Cardiac muscle cell (in vitro differentiated cells and primary cell): ENCODE measurements at regions not wholly inside any gene's neighbourhood (a gene's known extent, or its start where the extent isn't known, plus 50 kb on each side); places are given as distances from the start of the nearest gene placed in this dataset.
"Not testable (repeated sequence)": the region's sequence is repeated elsewhere in the genome, so short reads cannot be mapped to it uniquely, and the experiment has no call there.

Source experiments
- DNase-seq, 2 donors: peaks; one replicate each; pipeline versions ENCODE4 v3.0.0 to v3.0.0-alpha.2; 2010 to 2017; ENCODE audit warnings: low read depth in 1 of 2, low spot score in 1 of 2
- H3K27ac ChIP-seq: fragments of 200-600 bp; sonication (generic); 2 replicates; pipeline ENCODE4 v1.5.1; 2016
- H3K27me3 ChIP-seq: fragments of 200-600 bp; sonication (generic); 2 replicates; pipeline ENCODE4 v1.6.0; 2016; ENCODE audit warnings: control low read depth
- H3K36me3 ChIP-seq: fragments of 200-600 bp; sonication (generic); 2 replicates; pipeline ENCODE4 v1.5.1; 2016; ENCODE audit warnings: control low read depth
- H3K4me1 ChIP-seq: fragments of 200-600 bp; sonication (generic); 2 replicates; pipeline ENCODE4 v1.8.1; 2017; ENCODE audit warnings: low read depth, mild to moderate bottlenecking, mixed run types
- H3K4me3 ChIP-seq: fragments of 200-600 bp; sonication (generic); 2 replicates; pipeline ENCODE4 v1.5.1; 2016; ENCODE audit warnings: mild to moderate bottlenecking
- H3K9me3 ChIP-seq: fragments of 200-600 bp; sonication (generic); 2 replicates; pipeline ENCODE4 v1.5.1; 2017; ENCODE audit warnings: low read depth, mild to moderate bottlenecking, control low read depth
- TF ChIP-seq, protein P1 (sequence below): IDR thresholded peaks from 2 replicates; pipeline ENCODE4 v1.5.1; 2012; ENCODE audit warnings: low read depth, mild to moderate bottlenecking, low read length

DNA sequence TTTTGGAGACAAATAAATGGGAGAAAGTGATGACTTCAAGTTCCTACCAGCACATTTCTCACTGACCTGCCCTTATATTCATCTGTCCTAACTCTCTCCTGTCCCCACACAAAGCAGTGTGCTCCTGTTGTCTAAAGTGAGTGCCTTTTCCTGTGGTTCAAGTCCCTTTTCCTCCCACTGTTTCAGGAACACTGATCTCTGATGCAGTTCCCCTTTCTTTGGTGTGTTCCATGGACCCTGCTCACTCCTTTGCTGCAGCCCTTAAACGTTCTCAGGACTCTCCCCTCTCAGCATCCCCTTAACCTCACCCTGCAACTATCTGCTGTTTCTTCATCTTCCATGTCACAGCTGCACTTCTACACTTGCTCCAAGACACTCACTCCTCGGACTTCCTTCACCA, 195.8 kb upstream of the ETV3 start:
- no peaks in the 10 kb centered on the region for H3K9me3 ChIP-seq
- H3K27me3 ChIP-seq: no peaks in the 10 kb centered on the region
- no peak overlapping the region for H3K27ac ChIP-seq
- DNase-seq: no peak
- H3K4me1 ChIP-seq: no peaks in the 10 kb centered on the region
- TF ChIP-seq, protein P1, sequence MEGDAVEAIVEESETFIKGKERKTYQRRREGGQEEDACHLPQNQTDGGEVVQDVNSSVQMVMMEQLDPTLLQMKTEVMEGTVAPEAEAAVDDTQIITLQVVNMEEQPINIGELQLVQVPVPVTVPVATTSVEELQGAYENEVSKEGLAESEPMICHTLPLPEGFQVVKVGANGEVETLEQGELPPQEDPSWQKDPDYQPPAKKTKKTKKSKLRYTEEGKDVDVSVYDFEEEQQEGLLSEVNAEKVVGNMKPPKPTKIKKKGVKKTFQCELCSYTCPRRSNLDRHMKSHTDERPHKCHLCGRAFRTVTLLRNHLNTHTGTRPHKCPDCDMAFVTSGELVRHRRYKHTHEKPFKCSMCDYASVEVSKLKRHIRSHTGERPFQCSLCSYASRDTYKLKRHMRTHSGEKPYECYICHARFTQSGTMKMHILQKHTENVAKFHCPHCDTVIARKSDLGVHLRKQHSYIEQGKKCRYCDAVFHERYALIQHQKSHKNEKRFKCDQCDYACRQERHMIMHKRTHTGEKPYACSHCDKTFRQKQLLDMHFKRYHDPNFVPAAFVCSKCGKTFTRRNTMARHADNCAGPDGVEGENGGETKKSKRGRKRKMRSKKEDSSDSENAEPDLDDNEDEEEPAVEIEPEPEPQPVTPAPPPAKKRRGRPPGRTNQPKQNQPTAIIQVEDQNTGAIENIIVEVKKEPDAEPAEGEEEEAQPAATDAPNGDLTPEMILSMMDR: no peak
- no peaks in the 10 kb centered on the region for H3K36me3 ChIP-seq
- H3K4me3 ChIP-seq: no peak overlapping the region

DNA sequence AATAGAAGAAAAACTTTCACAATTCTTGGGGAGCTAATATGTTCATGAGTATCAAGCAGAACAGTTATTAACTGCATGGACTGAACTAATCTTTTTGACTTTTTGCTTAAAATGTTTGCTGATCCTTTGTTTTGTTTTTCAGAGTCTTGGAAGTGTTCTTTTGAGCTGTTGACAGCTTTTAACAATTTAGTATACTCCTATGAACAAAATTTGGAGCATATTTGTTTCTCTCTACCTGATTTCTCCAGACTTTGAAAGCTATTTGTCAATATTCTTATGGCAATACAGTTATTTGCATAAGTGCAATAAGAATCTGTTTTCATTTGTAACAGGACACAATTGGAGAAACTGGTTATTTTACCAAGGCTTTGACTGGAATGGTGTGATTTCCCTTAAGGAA, 192.0 kb upstream of the ETV3 start:
- not testable (repeated sequence) for H3K27me3 ChIP-seq, H3K4me1 ChIP-seq, H3K27ac ChIP-seq, H3K4me3 ChIP-seq, H3K9me3 ChIP-seq, DNase-seq, H3K36me3 ChIP-seq

DNA sequence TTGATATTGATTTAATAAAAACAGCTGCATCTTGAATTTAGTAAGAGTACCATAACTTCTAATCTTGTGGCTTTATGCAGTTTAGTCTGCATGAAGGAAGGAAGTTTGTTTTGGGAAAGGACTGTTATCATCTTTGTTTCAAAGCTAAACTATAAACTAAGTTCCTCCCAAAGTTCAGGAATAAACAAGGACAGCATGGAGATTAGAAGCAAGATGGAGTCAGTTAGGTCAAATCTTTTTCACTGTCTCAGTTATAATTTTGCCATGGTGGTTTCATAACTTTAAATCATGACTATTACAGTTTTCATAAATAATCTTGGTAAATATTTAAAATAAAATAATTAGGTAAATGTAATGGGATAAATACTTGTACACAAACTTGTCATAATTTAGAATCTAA, 189.9 kb upstream of the ETV3 start:
- H3K36me3 ChIP-seq, H3K4me1 ChIP-seq, DNase-seq, H3K27ac ChIP-seq, H3K9me3 ChIP-seq, H3K27me3 ChIP-seq, H3K4me3 ChIP-seq: not testable (repeated sequence)

DNA sequence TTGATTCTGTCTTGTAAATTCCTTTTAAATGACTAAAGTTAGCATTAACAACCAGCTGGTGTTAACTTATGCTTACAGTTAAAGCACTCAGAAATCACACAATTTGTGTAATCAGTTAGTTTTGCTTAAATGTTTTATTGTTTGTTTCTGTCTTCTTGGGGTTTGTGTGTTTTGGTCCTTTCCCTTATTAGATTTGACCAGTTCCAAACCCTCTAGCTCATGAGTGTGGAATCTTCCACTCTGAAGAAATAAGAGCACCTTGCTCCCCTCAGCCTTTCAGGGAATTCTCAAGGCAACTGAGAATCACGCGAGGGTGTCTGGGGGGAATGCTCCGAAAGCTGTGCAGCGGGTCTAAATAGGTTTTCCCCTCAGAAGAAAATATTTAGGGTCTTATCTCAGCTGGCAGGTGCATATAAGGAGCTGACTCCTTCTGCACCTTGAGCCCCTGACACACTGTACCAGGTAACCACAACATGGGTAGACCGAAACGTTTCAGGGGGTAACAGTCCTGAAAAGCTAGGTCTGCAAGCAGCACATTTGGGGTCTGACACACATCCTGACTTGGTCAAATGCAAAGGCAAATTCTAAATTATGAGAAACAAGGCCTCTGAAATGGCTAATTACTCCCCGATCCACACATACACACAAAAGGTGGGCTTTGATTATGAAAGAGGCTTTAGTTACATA, 188.1 kb upstream of the ETV3 start:
- no peak overlapping the region for H3K4me3 ChIP-seq
- no peaks in the 10 kb centered on the region for H3K9me3 ChIP-seq
- no peak overlapping the region for H3K27ac ChIP-seq
- H3K27me3 ChIP-seq: no peaks in the 10 kb centered on the region
- no peaks in the 10 kb centered on the region for H3K4me1 ChIP-seq
- TF ChIP-seq, protein P1: no peak
- DNase-seq: no peak
- no peaks in the 10 kb centered on the region for H3K36me3 ChIP-seq

DNA sequence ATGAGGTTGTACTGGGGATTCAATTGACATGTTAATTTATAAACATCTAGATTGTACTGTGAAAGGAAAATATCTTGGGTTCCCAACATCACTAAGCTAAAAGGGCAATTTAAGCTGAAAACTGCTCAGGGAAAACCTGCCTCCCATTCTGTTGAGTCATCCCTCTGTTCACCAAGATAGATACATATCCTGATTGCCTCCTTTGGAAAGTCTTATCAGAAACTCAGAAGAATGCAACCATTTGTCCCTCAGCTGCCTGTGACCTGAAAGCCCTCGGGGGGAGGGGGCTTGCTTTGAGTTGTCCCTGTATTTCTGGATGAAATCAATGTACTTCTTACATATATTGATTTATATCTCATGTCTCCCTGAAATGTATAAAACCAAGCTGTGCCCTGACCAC, 187.0 kb upstream of the ETV3 start:
- no peak overlapping the region for H3K4me3 ChIP-seq
- no peak overlapping the region for H3K27ac ChIP-seq
- no peaks in the 10 kb centered on the region for H3K27me3 ChIP-seq
- TF ChIP-seq, protein P1: no peak
- H3K9me3 ChIP-seq: no peaks in the 10 kb centered on the region
- H3K36me3 ChIP-seq: no peaks in the 10 kb centered on the region
- DNase-seq: no peak
- no peaks in the 10 kb centered on the region for H3K4me1 ChIP-seq

DNA sequence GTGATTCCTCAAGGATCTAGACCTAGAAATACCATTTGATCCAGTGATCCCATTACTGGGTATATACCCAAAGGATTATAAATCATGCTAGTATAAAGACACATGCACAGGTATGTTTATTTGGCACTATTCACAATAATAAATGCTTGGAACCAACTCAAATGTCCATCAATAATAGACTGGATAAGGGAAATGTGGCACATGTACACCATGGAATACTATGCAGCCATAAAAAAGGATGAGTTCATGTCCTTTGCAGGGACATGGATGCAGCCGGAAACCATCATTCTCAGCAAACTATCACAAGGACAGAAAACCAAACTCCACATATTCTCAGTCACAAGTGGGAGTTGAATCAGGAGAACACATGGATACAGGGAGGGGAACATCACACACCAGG, 183.8 kb upstream of the ETV3 start:
- H3K4me3 ChIP-seq, H3K4me1 ChIP-seq, DNase-seq, H3K27ac ChIP-seq, H3K27me3 ChIP-seq, H3K9me3 ChIP-seq, H3K36me3 ChIP-seq: not testable (repeated sequence)

GRCh38 chr1:157319567-157319966, 181.4 kb upstream of the ETV3 start:
- no peaks in the 10 kb centered on the region for H3K9me3 ChIP-seq
- no peaks in the 10 kb centered on the region for H3K36me3 ChIP-seq
- no peaks in the 10 kb centered on the region for H3K27me3 ChIP-seq
- TF ChIP-seq, protein P1: no peak
- H3K4me1 ChIP-seq: no peaks in the 10 kb centered on the region
- H3K4me3 ChIP-seq: no peak overlapping the region
- DNase-seq: no peak
- H3K27ac ChIP-seq: no peak overlapping the region

DNA sequence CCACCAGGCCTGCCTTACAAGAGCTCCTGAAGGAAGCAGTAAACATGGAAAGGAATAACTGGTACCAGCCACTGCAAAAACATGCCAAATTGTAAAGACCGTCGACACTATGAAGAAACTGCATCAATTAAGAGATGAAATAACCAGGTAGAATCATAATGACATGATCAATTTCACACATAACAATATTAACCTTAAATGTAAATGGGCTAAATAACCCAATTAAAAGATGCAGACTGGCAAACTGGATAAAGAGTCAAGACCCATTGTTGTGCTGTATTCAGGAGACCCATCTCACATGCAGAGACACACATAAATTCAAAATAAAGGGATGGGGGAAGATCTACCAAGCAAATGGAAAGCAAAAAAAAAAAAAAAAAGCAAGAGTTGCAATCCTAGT, 179.0 kb upstream of the ETV3 start:
- H3K9me3 ChIP-seq, H3K4me1 ChIP-seq: not testable (repeated sequence)

More for the DNA sequence above, 179.0 kb upstream of the ETV3 start:
- not testable (repeated sequence) for H3K27ac ChIP-seq, H3K27me3 ChIP-seq, H3K4me3 ChIP-seq, H3K36me3 ChIP-seq, DNase-seq
